SU-DHL-6 (cell line): ENCODE measurements at regions not wholly inside any gene's neighbourhood (a gene's known extent, or its start where the extent isn't known, plus 50 kb on each side); places are given as distances from the start of the nearest gene placed in this dataset.

Experiments
- H2AFZ ChIP-seq: fragments of 200-600 bp; sonication (generic); 2 replicates; pipeline ENCODE4 v1.6.1; 2014; ENCODE audit warnings: low read depth, mild to moderate bottlenecking, moderate library complexity, mixed read lengths, antibody characterized with exemption, low read length; ENCODE audit not compliant: severe bottlenecking
- H3F3A ChIP-seq: fragments of 200-600 bp; shearing (Covaris generic); 2 replicates; pipeline ENCODE4 v1.6.0; 2016; ENCODE audit warnings: antibody characterized with exemption, mild to moderate bottlenecking; ENCODE audit not compliant: insufficient read depth
- H3K27ac ChIP-seq: fragments of 200-600 bp; sonication (generic); 2 replicates; pipeline ENCODE4 v1.5.1; 2016; ENCODE audit warnings: low read depth, mild to moderate bottlenecking, low read length, moderate library complexity, mixed read lengths
- H3K27me3 ChIP-seq: fragments of 200-600 bp; sonication (generic), shearing (Covaris generic); 2 replicates; pipeline ENCODE4 v1.6.0; 2014; ENCODE audit warnings: mild to moderate bottlenecking, low read length
- H3K36me3 ChIP-seq: fragments of 200-600 bp; sonication (generic); 2 replicates; pipeline ENCODE4 v1.6.1; 2014; ENCODE audit warnings: mild to moderate bottlenecking, low read length, mixed read lengths
- H3K4me2 ChIP-seq: fragments of 300-600, 200-600 bp; shearing (Covaris generic), sonication (generic); 2 replicates; pipeline ENCODE4 v1.6.0; 2014; ENCODE audit warnings: low read length, low read depth, mild to moderate bottlenecking; ENCODE audit not compliant: poor library complexity, severe bottlenecking
- H3K4me3 ChIP-seq: fragments of 200-600 bp; sonication (generic); 2 replicates; pipeline ENCODE4 v1.5.1; 2014; ENCODE audit warnings: antibody characterized with exemption, low read length, mild to moderate bottlenecking, mixed read lengths; ENCODE audit not compliant: insufficient read depth, poor library complexity, severe bottlenecking
- H3K79me2 ChIP-seq: fragments of 200-600 bp; sonication (generic); 2 replicates; pipeline ENCODE4 v1.6.1; 2014; ENCODE audit warnings: mild to moderate bottlenecking, low read length, moderate library complexity; ENCODE audit not compliant: insufficient read depth
- H3K9ac ChIP-seq: fragments of 200-600 bp; sonication (generic); 2 replicates; pipeline ENCODE4 v1.7.0; 2014; ENCODE audit warnings: mild to moderate bottlenecking, low read length
- H3K9me2 ChIP-seq: fragments of 200-600 bp; sonication (generic); replicated peaks from 2 replicates; pipeline ENCODE4 v1.6.1; 2014; ENCODE audit warnings: low read length; ENCODE audit not compliant: insufficient read depth
- H3K9me3 ChIP-seq: fragments of 200-600 bp; sonication (generic); 2 replicates; pipeline ENCODE4 v1.6.1; 2014; ENCODE audit warnings: low read length, mixed read lengths; ENCODE audit not compliant: insufficient read depth
- H4K20me1 ChIP-seq: fragments of 200-600 bp; sonication (generic); 2 replicates; pipeline ENCODE4 v1.6.1; 2014; ENCODE audit warnings: low read depth, mild to moderate bottlenecking, antibody characterized with exemption, low read length, moderate library complexity, mixed read lengths
- CTCF ChIP-seq: fragments of 200-600 bp; sonication (generic); IDR thresholded peaks from one replicate; pipeline ENCODE4 v1.5.1; 2017; ENCODE audit warnings: antibody characterized with exemption, mild to moderate bottlenecking, low read length, moderate library complexity; ENCODE audit not compliant: insufficient read depth, poor library complexity, severe bottlenecking
- EZH2phosphoT487 ChIP-seq: fragments of 200-600 bp; sonication (generic), shearing (Covaris generic); conservative IDR thresholded peaks from 2 replicates; pipeline ENCODE4 v1.6.1; 2018; ENCODE audit warnings: mild to moderate bottlenecking, antibody characterized with exemption, low read length, moderate library complexity, mixed read lengths

- no peak overlapping the region for H3K4me3 ChIP-seq
- H3K36me3 ChIP-seq: no peaks in the 10 kb centered on the region
- no peaks in the 10 kb centered on the region for H3K79me2 ChIP-seq
- H3K9ac ChIP-seq: no peak overlapping the region
- no peaks in the 10 kb centered on the region for H3K27me3 ChIP-seq
- H3K4me2 ChIP-seq: no peak overlapping the region
- no peak overlapping the region for H3K27ac ChIP-seq
- no peaks in the 10 kb centered on the region for H3K9me3 ChIP-seq
- H3F3A ChIP-seq: no peaks in the 10 kb centered on the region
- H4K20me1 ChIP-seq: no peaks in the 10 kb centered on the region
- H2AFZ ChIP-seq: no peak overlapping the region
- H3K9me2 ChIP-seq: no peaks in the 10 kb centered on the region
- TF ChIP-seq EZH2phosphoT487 (no peak), CTCF (no peak)
Observed at GRCh38 chr15:69661446-69661845, 208.8 kb downstream of the RPLP1 start.

GRCh38 chr15:69661871-69662644 is 209.4 kb downstream of the RPLP1 start:
- no peaks in the 10 kb centered on the region for H3K9me2 ChIP-seq
- H3K27ac ChIP-seq: no peak overlapping the region
- H3K79me2 ChIP-seq: no peaks in the 10 kb centered on the region
- no peaks in the 10 kb centered on the region for H3K9me3 ChIP-seq
- TF ChIP-seq CTCF (no peak), EZH2phosphoT487 (no peak)
- H3K4me3 ChIP-seq: no peak overlapping the region
- no peaks in the 10 kb centered on the region for H4K20me1 ChIP-seq
- no peaks in the 10 kb centered on the region for H3F3A ChIP-seq
- no peak overlapping the region for H3K9ac ChIP-seq
- no peak overlapping the region for H2AFZ ChIP-seq
- no peak overlapping the region for H3K4me2 ChIP-seq
- H3K36me3 ChIP-seq: no peaks in the 10 kb centered on the region
- no peaks in the 10 kb centered on the region for H3K27me3 ChIP-seq

GRCh38 chr15:69662645-69663000 is 210.0 kb downstream of the RPLP1 start:
- Histone ChIP-seq H4K20me1 (no peaks in the 10 kb centered on the region), H3K9ac (no peak overlapping the region), H2AFZ (no peak overlapping the region), H3K36me3 (no peaks in the 10 kb centered on the region), H3K27me3 (no peaks in the 10 kb centered on the region), H3K4me2 (no peak overlapping the region), H3F3A (no peaks in the 10 kb centered on the region), H3K9me3 (no peaks in the 10 kb centered on the region), H3K79me2 (no peaks in the 10 kb centered on the region), H3K27ac (no peak overlapping the region), H3K9me2 (no peaks in the 10 kb centered on the region), H3K4me3 (no peak overlapping the region)
- TF ChIP-seq EZH2phosphoT487: no peak
- TF ChIP-seq CTCF: no peak
